ENCODE measurements at regions not wholly inside any gene's neighbourhood (a gene's known extent, or its start where the extent isn't known, plus 50 kb on each side); places are given as distances from the start of the nearest gene placed in this dataset.
"Not testable (repeated sequence)": the region's sequence is repeated elsewhere in the genome, so short reads cannot be mapped to it uniquely, and the experiment has no call there.

GRCh38 chr9:26243029-26243697 lies 564.9 kb upstream of the TUSC1 start:
- DNase-seq (ENCODE audit: extremely low spot score) = no peak
- no peak overlapping the region for H3K4me3 ChIP-seq (ENCODE audit: low read depth, low read length)
- WGBS = 84% methylated on average over 4 of the region's 4 CpGs
- no peaks in the 10 kb centered on the region for H3K4me1 ChIP-seq (ENCODE audit: insufficient read depth)
- no peak overlapping the region for H3K27ac ChIP-seq (ENCODE audit: low read depth)
- H3K36me3 ChIP-seq (ENCODE audit: insufficient read depth) = no peaks in the 10 kb centered on the region

DNA sequence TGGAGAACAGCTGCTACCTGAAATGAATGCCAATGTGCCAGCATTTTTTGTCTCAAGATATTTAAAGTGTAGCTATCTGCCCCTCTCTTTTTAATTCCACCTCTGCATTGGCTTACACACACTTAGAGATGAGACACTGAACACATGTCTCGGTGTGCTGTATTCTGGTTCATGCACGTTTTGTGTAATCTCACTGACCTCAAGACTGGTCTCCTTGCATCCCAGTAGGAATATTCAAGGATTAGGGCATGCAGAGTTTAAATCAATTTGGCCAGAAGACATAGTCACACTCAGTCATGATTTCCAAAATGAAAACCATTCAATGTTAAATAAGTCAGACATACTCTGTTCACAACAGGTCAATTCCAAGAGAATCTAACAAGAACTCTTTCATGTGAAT lies 561.8 kb upstream of the TUSC1 start:
- no peak for DNase-seq (ENCODE audit: extremely low spot score)
- Histone ChIP-seq H3K27ac (ENCODE audit: low read depth) (no peak overlapping the region), H3K4me1 (ENCODE audit: insufficient read depth) (no peaks in the 10 kb centered on the region), H3K36me3 (ENCODE audit: insufficient read depth) (no peaks in the 10 kb centered on the region), H3K4me3 (ENCODE audit: low read depth, low read length) (no peak overlapping the region)
- 85% methylated on average over 2 of the region's 2 CpGs for WGBS

- no peak for DNase-seq (ENCODE audit: extremely low spot score)
- no peak overlapping the region for H3K27ac ChIP-seq (ENCODE audit: low read depth)
- H3K36me3 ChIP-seq (ENCODE audit: insufficient read depth) = no peaks in the 10 kb centered on the region
- WGBS = 72% methylated on average over 3 of the region's 3 CpGs
- no peak overlapping the region for H3K4me3 ChIP-seq (ENCODE audit: low read depth, low read length)
- H3K4me1 ChIP-seq (ENCODE audit: insufficient read depth) = no peaks in the 10 kb centered on the region
Measured at GRCh38 chr9:26237256-26237655, 559.0 kb upstream of the TUSC1 start.

GRCh38 chr9:26234865-26235264 lies 556.6 kb upstream of the TUSC1 start:
- no peak overlapping the region for H3K27ac ChIP-seq (ENCODE audit: low read depth)
- no peak for DNase-seq (ENCODE audit: extremely low spot score)
- no peak overlapping the region for H3K4me3 ChIP-seq (ENCODE audit: low read depth, low read length)
- WGBS = 83% methylated on average over 2 of the region's 2 CpGs
- H3K36me3 ChIP-seq (ENCODE audit: insufficient read depth) = no peaks in the 10 kb centered on the region
- H3K4me1 ChIP-seq (ENCODE audit: insufficient read depth) = no peaks in the 10 kb centered on the region

GRCh38 chr9:26231391-26231790 lies 553.1 kb upstream of the TUSC1 start:
- H3K36me3 ChIP-seq (ENCODE audit: insufficient read depth) = no peaks in the 10 kb centered on the region
- 70% methylated on average over 4 of the region's 4 CpGs for WGBS
- no peak for DNase-seq (ENCODE audit: extremely low spot score)
- no peaks in the 10 kb centered on the region for H3K4me1 ChIP-seq (ENCODE audit: insufficient read depth)
- no peak overlapping the region for H3K27ac ChIP-seq (ENCODE audit: low read depth)
- H3K4me3 ChIP-seq (ENCODE audit: low read depth, low read length) = no peak overlapping the region

DNA sequence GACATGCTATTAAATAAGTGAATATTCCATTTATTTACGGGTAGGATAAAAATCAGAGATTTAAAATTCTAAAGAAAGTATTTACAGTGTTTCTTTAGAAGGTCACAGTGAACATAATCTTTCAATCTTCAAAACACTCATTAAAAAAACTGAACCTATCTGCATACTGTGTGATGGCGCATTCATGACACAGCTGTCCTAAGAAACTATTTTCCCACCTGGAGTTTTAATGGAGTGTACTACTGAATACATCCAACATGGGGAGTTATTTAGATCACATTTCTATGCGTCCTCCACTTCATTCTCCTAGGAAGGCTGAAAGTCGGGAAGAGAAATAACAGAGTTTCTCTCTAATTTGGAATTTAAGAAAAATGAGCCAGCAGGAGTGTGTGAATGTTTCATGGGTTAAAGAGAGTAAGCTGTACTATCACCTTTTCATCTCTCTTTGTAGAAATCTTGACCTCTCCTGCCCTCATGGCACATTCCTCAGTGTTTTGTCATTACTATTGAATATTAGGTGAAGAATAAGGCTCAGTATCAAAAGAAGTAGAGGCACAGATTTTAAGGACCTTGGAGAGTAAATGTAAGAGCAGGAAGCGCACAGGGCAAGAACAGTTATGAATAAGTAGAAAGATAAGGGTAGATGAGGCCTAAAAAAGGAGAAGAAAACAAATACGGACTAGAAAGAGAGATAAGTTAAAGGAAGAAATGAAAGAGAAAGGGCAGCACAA lies 551.2 kb upstream of the TUSC1 start:
- no peak for DNase-seq (ENCODE audit: extremely low spot score)
- Histone ChIP-seq H3K4me1 (ENCODE audit: insufficient read depth) (no peaks in the 10 kb centered on the region), H3K27ac (ENCODE audit: low read depth) (no peak overlapping the region), H3K4me3 (ENCODE audit: low read depth, low read length) (no peak overlapping the region), H3K36me3 (ENCODE audit: insufficient read depth) (no peaks in the 10 kb centered on the region)
- 83% methylated on average over 6 of the region's 6 CpGs for WGBS

GRCh38 chr9:26228273-26228672 lies 550.0 kb upstream of the TUSC1 start:
- no peak for DNase-seq (ENCODE audit: extremely low spot score)
- WGBS = 70% methylated on average over 2 of the region's 2 CpGs

DNA sequence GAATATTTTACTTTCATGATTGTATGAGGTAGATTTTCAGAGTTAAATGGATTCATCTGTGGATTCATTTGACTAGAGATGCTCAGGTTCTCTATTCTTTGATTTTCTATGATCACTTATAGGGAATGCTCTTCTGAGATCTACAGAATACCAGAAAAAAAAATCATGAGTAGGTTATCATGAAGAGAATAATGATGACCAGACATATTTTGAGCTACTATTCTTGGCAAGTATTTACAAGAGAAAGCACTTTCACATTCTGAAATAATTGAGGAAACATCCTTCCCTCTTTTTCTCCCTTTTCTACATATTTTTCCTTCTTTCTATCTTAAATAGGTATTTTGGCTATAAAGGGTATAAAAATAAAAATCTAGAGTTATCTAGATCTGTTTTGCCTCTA lies 543.0 kb upstream of the TUSC1 start:
- Histone ChIP-seq H3K27ac (ENCODE audit: low read depth) (no peak overlapping the region), H3K36me3 (ENCODE audit: insufficient read depth) (no peaks in the 10 kb centered on the region), H3K4me1 (ENCODE audit: insufficient read depth) (no peaks in the 10 kb centered on the region), H3K4me3 (ENCODE audit: low read depth, low read length) (no peak overlapping the region)
- DNase-seq (ENCODE audit: extremely low spot score) = no peak

More at GRCh38 chr9:26228273-26228672, 550.0 kb upstream of the TUSC1 start:
- Histone ChIP-seq H3K27ac (ENCODE audit: low read depth) (no peak overlapping the region), H3K4me1 (ENCODE audit: insufficient read depth) (no peaks in the 10 kb centered on the region), H3K4me3 (ENCODE audit: low read depth, low read length) (no peak overlapping the region), H3K36me3 (ENCODE audit: insufficient read depth) (no peaks in the 10 kb centered on the region)

- Histone ChIP-seq H3K27ac (ENCODE audit: low read depth) (no peak overlapping the region), H3K4me3 (ENCODE audit: low read depth, low read length) (no peak overlapping the region), H3K36me3 (ENCODE audit: insufficient read depth) (no peaks in the 10 kb centered on the region), H3K4me1 (ENCODE audit: insufficient read depth) (no peaks in the 10 kb centered on the region)
- no peak for DNase-seq (ENCODE audit: extremely low spot score)
Measured at GRCh38 chr9:26220367-26220766, 542.1 kb upstream of the TUSC1 start.

DNA sequence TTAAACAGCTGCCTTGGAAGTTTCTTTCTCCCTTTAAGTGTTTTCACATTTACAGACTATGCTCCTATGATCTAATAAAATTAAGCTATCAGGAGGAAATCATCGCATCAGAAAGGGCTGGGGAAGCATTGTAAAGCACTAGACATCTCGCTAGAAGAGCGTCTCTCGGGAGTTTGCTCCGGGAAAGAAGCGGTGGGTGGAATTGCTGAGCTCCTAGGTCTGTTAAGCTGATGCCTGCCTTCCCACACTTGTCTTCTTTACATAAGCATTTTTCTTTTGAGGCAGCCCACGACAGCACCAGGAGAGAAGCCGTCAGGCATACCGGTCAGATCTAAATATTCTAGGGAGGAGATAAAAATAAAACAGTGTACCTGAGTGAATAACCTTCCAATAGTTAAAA lies 541.7 kb upstream of the TUSC1 start:
- WGBS = 64% methylated on average over 9 of the region's 9 CpGs

DNA sequence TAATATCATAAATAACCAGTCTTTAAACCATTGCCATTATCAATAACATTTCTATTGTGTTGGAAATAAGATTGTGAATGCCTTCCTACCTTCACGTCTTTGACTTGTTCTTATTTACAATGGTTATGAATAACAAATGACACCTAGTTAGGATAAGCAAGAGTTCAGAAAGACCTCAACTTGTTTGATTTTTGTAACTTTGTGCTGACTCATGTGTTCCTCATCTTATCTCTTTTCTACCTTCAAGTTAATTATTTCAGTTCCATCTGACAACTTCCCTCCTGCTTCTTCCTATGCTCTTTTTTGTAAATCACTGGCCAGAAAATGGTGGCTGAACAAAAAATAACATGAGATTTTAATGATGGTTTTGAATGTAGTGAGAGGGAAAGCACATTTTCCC lies 538.5 kb upstream of the TUSC1 start:
- WGBS = 84% methylated on average over 1 of the region's 1 CpG

More for the DNA sequence above, 541.7 kb upstream of the TUSC1 start:
- Histone ChIP-seq H3K27ac (ENCODE audit: low read depth) (no peak overlapping the region), H3K4me3 (ENCODE audit: low read depth, low read length) (no peak overlapping the region), H3K36me3 (ENCODE audit: insufficient read depth) (no peaks in the 10 kb centered on the region), H3K4me1 (ENCODE audit: insufficient read depth) (no peaks in the 10 kb centered on the region)
- DNase-seq (ENCODE audit: extremely low spot score) = no peak

DNA sequence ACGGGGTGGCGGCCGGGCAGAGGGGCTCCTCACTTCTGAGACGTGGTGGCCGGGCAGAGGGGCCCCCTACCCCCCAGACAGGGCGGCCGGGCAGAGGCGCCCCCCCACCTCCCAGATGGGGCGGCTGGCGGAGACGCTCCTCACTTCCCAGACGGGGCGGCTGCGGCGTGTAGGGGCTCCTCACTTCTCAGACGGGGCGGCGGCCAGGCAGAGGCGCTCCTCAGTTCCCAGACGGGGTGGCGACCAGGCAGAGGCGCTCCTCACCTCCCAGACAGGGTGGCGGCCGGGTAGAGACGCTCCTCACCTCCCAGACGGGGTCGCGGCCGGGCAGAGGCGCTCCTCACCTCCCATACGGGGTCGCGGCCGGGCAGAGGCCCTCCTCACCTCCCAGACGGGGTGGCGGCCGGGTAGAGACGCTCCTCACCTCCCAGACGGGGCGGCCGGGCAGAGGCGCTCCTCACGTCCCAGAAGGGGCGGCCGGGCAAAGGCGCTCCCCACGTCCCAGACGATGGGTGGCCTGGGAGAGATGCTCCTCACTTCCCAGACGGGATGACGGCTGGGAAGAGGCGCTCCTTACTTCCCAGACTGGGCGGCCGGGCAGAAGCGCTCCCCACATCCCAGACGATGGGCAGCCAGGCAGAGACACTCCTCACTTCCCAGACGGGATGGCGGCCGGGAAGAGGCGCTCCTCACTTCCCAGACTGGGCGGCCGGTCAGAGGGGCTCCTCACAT lies 536.6 kb upstream of the TUSC1 start:
- H3K27ac ChIP-seq (ENCODE audit: low read depth); DNase-seq (ENCODE audit: extremely low spot score); H3K36me3 ChIP-seq (ENCODE audit: insufficient read depth); H3K4me1 ChIP-seq (ENCODE audit: insufficient read depth); H3K4me3 ChIP-seq (ENCODE audit: low read depth, low read length): not testable (repeated sequence)
- 97% methylated on average over 61 of the region's 61 CpGs for WGBS

More for the DNA sequence above, 538.5 kb upstream of the TUSC1 start:
- no peak overlapping the region for H3K4me3 ChIP-seq (ENCODE audit: low read depth, low read length)
- no peak for DNase-seq (ENCODE audit: extremely low spot score)
- H3K4me1 ChIP-seq (ENCODE audit: insufficient read depth) = no peaks in the 10 kb centered on the region
- H3K36me3 ChIP-seq (ENCODE audit: insufficient read depth) = no peaks in the 10 kb centered on the region
- no peak overlapping the region for H3K27ac ChIP-seq (ENCODE audit: low read depth)

GRCh38 chr9:26210338-26210851 lies 532.2 kb upstream of the TUSC1 start:
- Histone ChIP-seq H3K36me3 (ENCODE audit: insufficient read depth) (no peaks in the 10 kb centered on the region), H3K4me1 (ENCODE audit: insufficient read depth) (no peaks in the 10 kb centered on the region), H3K4me3 (ENCODE audit: low read depth, low read length) (no peak overlapping the region), H3K27ac (ENCODE audit: low read depth) (no peak overlapping the region)
- no peak for DNase-seq (ENCODE audit: extremely low spot score)
- 56% methylated on average over 6 of the region's 6 CpGs for WGBS

GRCh38 chr9:26205261-26205660 lies 527.0 kb upstream of the TUSC1 start:
- 95% methylated on average over 3 of the region's 3 CpGs for WGBS
- H3K27ac ChIP-seq (ENCODE audit: low read depth) = no peak overlapping the region
- no peaks in the 10 kb centered on the region for H3K36me3 ChIP-seq (ENCODE audit: insufficient read depth)
- H3K4me3 ChIP-seq (ENCODE audit: low read depth, low read length) = no peak overlapping the region
- no peak for DNase-seq (ENCODE audit: extremely low spot score)
- no peaks in the 10 kb centered on the region for H3K4me1 ChIP-seq (ENCODE audit: insufficient read depth)
